Hepatocyte (in vitro differentiated cells): ENCODE measurements at regions not wholly inside any gene's neighbourhood (a gene's known extent, or its start where the extent isn't known, plus 50 kb on each side); places are given as distances from the start of the nearest gene placed in this dataset.

Experiments
- CTCF ChIP-seq: fragments of 200-600 bp; sonication (generic); IDR thresholded peaks from 2 replicates; pipeline ENCODE4 v1.5.1; 2016; ENCODE audit warnings: antibody characterized with exemption, mild to moderate bottlenecking; ENCODE audit not compliant: poor library complexity
- EZH2phosphoT487 ChIP-seq: fragments of 200-600 bp; sonication (generic); IDR thresholded peaks from one replicate; pipeline ENCODE4 v1.6.1; 2018; ENCODE audit warnings: antibody characterized with exemption, mild to moderate bottlenecking, low read depth, moderate library complexity; ENCODE audit not compliant: unreplicated experiment, severe bottlenecking

GRCh38 chr2:122083256-122084048 is 328.0 kb downstream of the TSN start:
- no peak for TF ChIP-seq CTCF
- no peak for TF ChIP-seq EZH2phosphoT487
